Activated CD4-positive, alpha-beta memory T cell treated with anti-CD3 and anti-CD28 coated beads, Interleukin-2, amount 10 ng/mL, durations not matched to agents 7 days and 5 days (primary cell): ENCODE measurements at regions not wholly inside any gene's neighbourhood (a gene's known extent, or its start where the extent isn't known, plus 50 kb on each side); places are given as distances from the start of the nearest gene placed in this dataset.

Source experiments
- CTCF ChIA-PET: fragments of 350-600 bp; sonication (Branson Sonifier 250); formaldehyde crosslinking; loops from one replicate; lab custom pipeline; 2021; ENCODE audit warnings: antibody characterized with exemption, inconsistent platforms; lab: Charles Lee
- POLR2A ChIA-PET: fragments of 350-600 bp; sonication (Branson Sonifier 250); formaldehyde crosslinking; loops from one replicate; lab custom pipeline; 2021; ENCODE audit warnings: antibody characterized with exemption; lab: Charles Lee
- DNase-seq: peaks from one replicate; pipeline ENCODE4 v3.0.0-alpha.2; 2020
- H3K27ac Mint-ChIP-seq: one replicate; pipeline ENCODE4 v1.8.0; 2021; ENCODE audit warnings: mild to moderate bottlenecking, mixed read lengths
- H3K27me3 Mint-ChIP-seq: one replicate; pipeline ENCODE4 v1.8.0; 2021; ENCODE audit warnings: mixed read lengths
- H3K36me3 Mint-ChIP-seq: one replicate; pipeline ENCODE4 v1.8.0; 2021; ENCODE audit warnings: low read depth, mixed read lengths
- H3K4me1 Mint-ChIP-seq: one replicate; pipeline ENCODE4 v1.8.0; 2021; ENCODE audit warnings: mixed read lengths
- H3K4me3 Mint-ChIP-seq: one replicate; pipeline ENCODE4 v1.8.0; 2021; ENCODE audit warnings: mild to moderate bottlenecking, mixed read lengths
- H3K9me3 Mint-ChIP-seq: one replicate; pipeline ENCODE4 v1.8.0; 2021; ENCODE audit warnings: mixed read lengths

- CTCF ChIA-PET: no interaction called here
- Mint-ChIP-seq H3K9me3 (peaks cover 2% of the 10 kb centered on the region), H3K27me3 (no peaks in the 10 kb centered on the region), H3K36me3 (no peaks in the 10 kb centered on the region), H3K4me3 (no peak overlapping the region), H3K4me1 (no peaks in the 10 kb centered on the region), H3K27ac (no peak overlapping the region)
- POLR2A ChIA-PET: no interaction called here
- no peak for DNase-seq
Measured at GRCh38 chr3:145750657-145751056, 410.3 kb downstream of the PLOD2 start.

DNA sequence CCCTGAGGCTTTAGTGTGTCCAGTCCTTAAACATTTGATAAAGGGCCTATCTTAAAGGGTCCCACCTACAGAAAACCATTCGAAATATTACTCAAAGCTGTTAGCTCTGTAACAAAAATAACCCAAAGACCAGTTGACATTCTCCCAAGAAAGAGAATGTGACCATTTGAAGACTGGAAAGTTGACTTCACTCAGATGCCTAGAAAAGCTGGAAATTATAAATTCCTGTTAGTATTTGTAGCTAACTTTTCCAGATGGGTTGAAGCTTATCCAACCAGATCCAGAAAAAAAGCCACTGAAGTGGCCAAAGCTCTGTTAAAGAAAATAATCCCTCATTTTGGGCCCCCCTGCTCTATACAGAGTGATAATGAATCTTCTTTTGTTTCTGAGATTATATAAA lies 408.4 kb downstream of the PLOD2 start:
- no peaks in the 10 kb centered on the region for H3K27me3 Mint-ChIP-seq
- H3K36me3 Mint-ChIP-seq: no peaks in the 10 kb centered on the region
- ChIA-PET POLR2A (no interaction called here), CTCF (no interaction called here)
- H3K9me3 Mint-ChIP-seq: peaks cover 2% of the 10 kb centered on the region
- no peaks in the 10 kb centered on the region for H3K4me1 Mint-ChIP-seq
- H3K4me3 Mint-ChIP-seq: no peak overlapping the region
- DNase-seq: no peak
- H3K27ac Mint-ChIP-seq: no peak overlapping the region

DNA sequence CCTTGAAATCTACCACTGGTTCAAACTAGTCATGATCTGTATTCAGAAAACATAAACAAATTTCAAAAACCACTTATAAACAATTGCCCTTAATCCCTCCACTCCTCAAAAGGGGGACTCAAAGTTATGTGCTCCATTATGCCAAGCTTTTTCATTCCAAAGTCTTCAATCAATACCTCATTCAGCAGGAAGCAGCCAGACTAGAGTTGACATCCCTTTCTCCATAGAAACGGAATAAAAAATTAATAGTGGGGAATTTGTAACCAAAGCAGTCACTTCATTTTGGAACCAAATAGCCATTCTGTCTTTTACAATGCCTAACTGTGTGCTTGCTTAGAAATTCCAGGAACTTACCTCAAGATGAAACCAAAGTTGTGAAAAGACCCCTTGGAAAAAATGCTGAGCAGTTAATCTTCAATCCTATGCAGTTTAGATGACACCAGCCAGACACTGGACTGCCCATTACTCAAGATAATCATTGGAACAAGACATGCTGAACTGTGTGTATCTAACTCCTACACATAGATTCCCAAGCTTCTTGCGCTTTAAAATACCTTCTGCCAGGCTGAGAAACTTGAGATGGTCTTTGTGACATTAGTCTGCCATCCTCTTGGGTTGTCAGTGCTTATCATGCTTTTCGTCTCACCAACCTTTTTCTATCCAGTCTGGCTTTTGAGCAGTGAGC lies 406.2 kb downstream of the PLOD2 start:
- no peaks in the 10 kb centered on the region for H3K27me3 Mint-ChIP-seq
- no peak overlapping the region for H3K4me3 Mint-ChIP-seq
- DNase-seq: no peak
- H3K9me3 Mint-ChIP-seq: no peaks in the 10 kb centered on the region
- H3K36me3 Mint-ChIP-seq: no peaks in the 10 kb centered on the region
- POLR2A ChIA-PET: no interaction called here
- CTCF ChIA-PET: no interaction called here
- H3K27ac Mint-ChIP-seq: no peak overlapping the region
- no peaks in the 10 kb centered on the region for H3K4me1 Mint-ChIP-seq

DNA sequence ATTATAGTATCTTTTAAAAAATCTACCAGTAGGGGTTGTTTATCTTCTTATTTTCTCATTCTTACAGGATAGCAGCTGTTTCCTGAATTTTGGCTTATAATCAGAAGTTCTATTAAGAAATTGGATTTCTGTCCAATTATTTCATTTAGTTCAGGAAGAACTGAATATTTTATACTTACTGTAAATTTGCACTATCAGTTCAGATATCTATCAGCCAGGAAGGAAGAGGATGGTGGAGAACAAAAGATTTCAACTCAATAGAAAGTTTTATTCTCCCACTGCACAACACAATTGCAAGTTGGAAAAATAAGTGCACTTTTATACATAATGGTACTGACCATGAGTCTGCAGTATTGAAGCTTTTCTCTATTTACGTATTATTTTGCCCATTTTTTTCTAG lies 400.9 kb downstream of the PLOD2 start:
- POLR2A ChIA-PET: no interaction called here
- Mint-ChIP-seq H3K4me1 (no peaks in the 10 kb centered on the region), H3K36me3 (no peaks in the 10 kb centered on the region), H3K9me3 (peaks cover 2% of the 10 kb centered on the region), H3K27ac (no peak overlapping the region), H3K4me3 (no peak overlapping the region), H3K27me3 (no peaks in the 10 kb centered on the region)
- DNase-seq: no peak
- CTCF ChIA-PET: no interaction called here

- H3K9me3 Mint-ChIP-seq: peaks cover 2% of the 10 kb centered on the region
- H3K36me3 Mint-ChIP-seq: no peaks in the 10 kb centered on the region
- POLR2A ChIA-PET: no interaction called here
- DNase-seq: no peak
- no peaks in the 10 kb centered on the region for H3K4me1 Mint-ChIP-seq
- H3K27ac Mint-ChIP-seq: no peak overlapping the region
- CTCF ChIA-PET: interaction anchor here (1.3 kb wide), 1 partner anchor 1883 kb away, joined by 3 read pairs; no protein-coding TSS in a partner anchor
- H3K27me3 Mint-ChIP-seq: no peaks in the 10 kb centered on the region
- H3K4me3 Mint-ChIP-seq: no peak overlapping the region
Measured at GRCh38 chr3:145767909-145768308, 393.1 kb downstream of the PLOD2 start.

DNA sequence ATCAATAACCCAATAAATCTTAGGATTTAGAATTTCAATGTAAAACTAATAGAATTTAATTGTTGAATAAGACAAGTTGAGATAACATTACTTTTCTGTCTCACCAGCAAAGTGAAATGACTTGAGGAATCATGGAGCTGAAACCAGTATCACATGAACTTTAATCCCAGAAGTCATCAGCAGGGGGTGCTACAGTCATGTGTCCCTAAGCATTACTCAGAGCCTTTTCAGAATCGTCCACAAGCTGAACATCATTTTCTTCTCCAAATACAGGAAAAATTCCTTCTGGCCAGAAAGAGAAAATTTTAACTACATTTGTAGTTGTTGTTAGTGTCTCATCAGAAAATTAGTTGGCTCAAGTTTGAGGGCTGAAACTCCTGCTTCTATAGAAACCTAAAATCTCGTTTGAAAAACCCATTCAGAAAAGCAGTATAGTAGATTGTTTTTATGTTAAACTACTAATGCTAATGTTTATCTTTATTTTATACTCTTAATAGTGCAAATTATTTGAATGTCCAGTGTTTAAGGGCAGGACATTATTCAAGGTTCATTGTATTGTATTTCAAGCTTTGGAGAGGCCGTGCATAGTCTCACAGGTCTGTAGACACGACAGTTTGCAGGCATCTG lies 384.1 kb downstream of the PLOD2 start:
- no peak for DNase-seq
- CTCF ChIA-PET: no interaction called here

DNA sequence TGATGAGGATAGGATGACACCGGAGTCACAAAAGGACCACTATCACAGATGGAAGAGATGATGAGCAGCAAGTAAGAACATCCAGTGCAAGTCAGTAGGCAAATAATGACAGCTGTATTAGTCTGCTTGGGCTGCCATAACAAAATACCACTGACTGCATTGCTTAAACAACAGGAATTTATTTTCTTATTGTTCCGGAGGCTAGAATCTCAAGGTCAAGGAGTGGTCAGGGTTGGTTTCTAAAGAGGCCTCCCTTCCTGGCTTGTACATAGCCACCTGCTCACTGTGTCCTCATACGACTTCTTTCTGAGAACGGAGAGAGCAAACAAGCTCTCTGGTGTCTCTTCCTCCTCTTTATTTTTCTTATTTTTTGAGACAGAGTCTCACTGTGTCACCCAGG lies 380.7 kb downstream of the PLOD2 start:
- no peak for DNase-seq
- POLR2A ChIA-PET: no interaction called here
- H3K36me3 Mint-ChIP-seq: no peaks in the 10 kb centered on the region
- H3K27me3 Mint-ChIP-seq: no peaks in the 10 kb centered on the region
- H3K4me1 Mint-ChIP-seq: no peaks in the 10 kb centered on the region
- no peaks in the 10 kb centered on the region for H3K9me3 Mint-ChIP-seq
- CTCF ChIA-PET: no interaction called here
- no peak overlapping the region for H3K27ac Mint-ChIP-seq
- no peak overlapping the region for H3K4me3 Mint-ChIP-seq

More for the DNA sequence above, 384.1 kb downstream of the PLOD2 start:
- H3K27me3 Mint-ChIP-seq: no peaks in the 10 kb centered on the region
- POLR2A ChIA-PET: no interaction called here
- H3K4me3 Mint-ChIP-seq: no peak overlapping the region
- H3K36me3 Mint-ChIP-seq: no peaks in the 10 kb centered on the region
- H3K27ac Mint-ChIP-seq: no peak overlapping the region
- H3K4me1 Mint-ChIP-seq: no peaks in the 10 kb centered on the region
- H3K9me3 Mint-ChIP-seq: no peaks in the 10 kb centered on the region

DNA sequence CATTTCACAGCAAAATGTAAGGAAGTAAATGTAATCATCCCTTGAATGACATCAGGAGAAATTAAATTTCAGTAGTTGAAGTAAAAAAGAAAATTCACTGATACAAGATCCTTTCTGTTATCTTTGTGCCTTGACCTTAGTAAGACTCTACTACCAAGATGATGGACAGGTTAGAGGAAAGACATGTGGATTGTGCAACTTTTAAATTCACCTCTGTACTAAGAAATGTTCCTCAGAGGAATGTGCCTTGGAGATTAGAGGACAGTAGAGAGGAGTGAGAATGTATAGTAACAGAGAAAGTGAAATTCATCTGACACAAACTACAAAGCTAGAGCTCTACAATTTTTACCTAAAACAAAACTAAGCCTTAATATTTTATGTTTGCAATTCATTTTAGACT lies 375.3 kb downstream of the PLOD2 start:
- H3K4me3 Mint-ChIP-seq: no peak overlapping the region
- H3K4me1 Mint-ChIP-seq: no peaks in the 10 kb centered on the region
- POLR2A ChIA-PET: no interaction called here
- no peak overlapping the region for H3K27ac Mint-ChIP-seq
- DNase-seq: no peak
- peaks cover 8% of the 10 kb centered on the region for H3K9me3 Mint-ChIP-seq
- no peaks in the 10 kb centered on the region for H3K27me3 Mint-ChIP-seq
- CTCF ChIA-PET: no interaction called here
- H3K36me3 Mint-ChIP-seq: no peaks in the 10 kb centered on the region

- Mint-ChIP-seq H3K4me3 (no peak overlapping the region), H3K36me3 (no peaks in the 10 kb centered on the region), H3K27me3 (no peaks in the 10 kb centered on the region), H3K9me3 (peaks cover 4% of the 10 kb centered on the region), H3K27ac (no peak overlapping the region), H3K4me1 (no peaks in the 10 kb centered on the region)
- ChIA-PET CTCF (no interaction called here), POLR2A (no interaction called here)
- no peak for DNase-seq
Measured at GRCh38 chr3:145798007-145798406, 363.0 kb downstream of the PLOD2 start.

- H3K4me1 Mint-ChIP-seq: no peaks in the 10 kb centered on the region
- H3K36me3 Mint-ChIP-seq: no peaks in the 10 kb centered on the region
- no peaks in the 10 kb centered on the region for H3K27me3 Mint-ChIP-seq
- no peak overlapping the region for H3K27ac Mint-ChIP-seq
- no peak for DNase-seq
- ChIA-PET POLR2A (no interaction called here), CTCF (no interaction called here)
- peaks cover 4% of the 10 kb centered on the region for H3K9me3 Mint-ChIP-seq
- H3K4me3 Mint-ChIP-seq: no peak overlapping the region
Measured at GRCh38 chr3:145798696-145799537, 362.1 kb downstream of the PLOD2 start.

DNA sequence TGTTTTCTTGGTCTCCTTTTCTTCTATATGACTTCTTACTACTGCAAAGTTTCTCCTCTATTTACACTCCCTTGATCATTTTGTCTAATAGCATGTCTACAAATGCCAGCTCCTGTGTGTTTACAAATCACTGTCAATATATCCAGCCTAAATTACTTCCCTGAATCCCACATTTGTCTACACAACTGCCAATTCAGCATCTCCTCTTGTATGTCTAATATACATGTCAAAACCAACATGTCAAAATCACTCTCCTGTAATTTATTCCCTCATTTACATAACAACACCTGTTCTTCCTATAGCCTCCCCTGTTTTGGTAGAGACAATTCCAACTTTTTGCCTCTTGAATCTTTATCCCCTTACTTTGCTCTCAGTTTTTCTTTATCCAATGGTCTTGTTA lies 359.3 kb downstream of the PLOD2 start:
- CTCF ChIA-PET: no interaction called here
- Mint-ChIP-seq H3K9me3 (peaks cover 2% of the 10 kb centered on the region), H3K4me3 (no peak overlapping the region), H3K36me3 (no peaks in the 10 kb centered on the region), H3K27ac (no peak overlapping the region), H3K4me1 (no peaks in the 10 kb centered on the region), H3K27me3 (no peaks in the 10 kb centered on the region)
- no peak for DNase-seq
- POLR2A ChIA-PET: no interaction called here

DNA sequence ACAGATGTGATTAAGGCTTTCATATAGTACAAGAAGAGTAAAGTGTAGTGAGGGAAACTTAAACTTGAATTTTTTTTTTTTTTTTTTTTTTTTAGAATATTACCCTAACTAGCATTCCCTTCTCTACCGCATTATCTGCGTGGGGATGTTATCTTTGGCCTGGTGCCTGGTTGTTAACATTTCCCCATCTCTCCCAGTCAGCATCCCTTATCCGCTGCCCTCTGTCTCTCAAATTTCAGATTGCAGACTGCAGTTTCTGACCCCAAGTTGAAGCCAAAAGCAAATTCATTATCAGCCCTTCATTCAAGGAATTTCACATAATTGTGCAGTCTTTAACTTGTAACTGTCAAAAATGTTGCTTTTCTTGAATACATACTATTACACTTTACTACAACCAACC lies 353.0 kb downstream of the PLOD2 start:
- H3K27me3 Mint-ChIP-seq: no peaks in the 10 kb centered on the region
- no peak overlapping the region for H3K4me3 Mint-ChIP-seq
- ChIA-PET POLR2A (no interaction called here), CTCF (no interaction called here)
- H3K9me3 Mint-ChIP-seq: no peaks in the 10 kb centered on the region
- no peaks in the 10 kb centered on the region for H3K36me3 Mint-ChIP-seq
- H3K4me1 Mint-ChIP-seq: no peaks in the 10 kb centered on the region
- DNase-seq: no peak
- no peak overlapping the region for H3K27ac Mint-ChIP-seq

GRCh38 chr3:145812391-145812790 lies 348.6 kb downstream of the PLOD2 start:
- DNase-seq: no peak
- POLR2A ChIA-PET: no interaction called here
- Mint-ChIP-seq H3K9me3 (no peaks in the 10 kb centered on the region), H3K27ac (no peak overlapping the region), H3K4me3 (no peak overlapping the region), H3K36me3 (no peaks in the 10 kb centered on the region), H3K27me3 (no peaks in the 10 kb centered on the region), H3K4me1 (no peaks in the 10 kb centered on the region)
- CTCF ChIA-PET: no interaction called here
